Natural killer cell (primary cell): ENCODE measurements at regions not wholly inside any gene's neighbourhood (a gene's known extent, or its start where the extent isn't known, plus 50 kb on each side); places are given as distances from the start of the nearest gene placed in this dataset.

Experiments
- ATAC-seq, 3 donors: fragments of 150-1000 bp in 2 of 3; fragments of 200-7000 bp in 1 of 3; cut with Tn5 transposase; 1 replicate in 1 of 3; 2 replicates in 2 of 3; pipeline ENCODE4 v1.10.0; 2021; ENCODE audit warnings: mild to moderate bottlenecking in 2 of 3, moderate library complexity in 2 of 3
- DNase-seq, 2 donors: peaks; one replicate each; pipeline versions ENCODE4 v3.0.0 to v3.0.0-alpha.2; 2013 to 2021; ENCODE audit warnings: mixed read lengths in 1 of 2
- H3K27ac ChIP-seq: one replicate; pipeline ENCODE4 v1.5.1; 2013; ENCODE audit warnings: mild to moderate bottlenecking, low read length
- H3K27me3 ChIP-seq: one replicate; pipeline ENCODE4 v1.6.1; 2013; ENCODE audit warnings: low read length; ENCODE audit not compliant: control insufficient read depth, insufficient read depth
- H3K36me3 ChIP-seq: one replicate; pipeline ENCODE4 v1.6.1; 2013; ENCODE audit warnings: low read length; ENCODE audit not compliant: control insufficient read depth, insufficient read depth
- H3K4me1 ChIP-seq: one replicate; pipeline ENCODE4 v1.6.1; 2013; ENCODE audit warnings: low read length; ENCODE audit not compliant: control insufficient read depth, insufficient read depth
- H3K4me3 ChIP-seq: one replicate; pipeline ENCODE4 v1.5.1; 2013; ENCODE audit warnings: low read length
- H3K9me3 ChIP-seq: one replicate; pipeline ENCODE4 v1.6.1; 2013; ENCODE audit warnings: low read length; ENCODE audit not compliant: control insufficient read depth, insufficient read depth
- H3K27ac Mint-ChIP-seq, 2 donors: one replicate each; pipeline ENCODE4 v1.8.0; 2022; ENCODE audit warnings: mild to moderate bottlenecking in 2 of 2, mixed read lengths in 2 of 2, moderate library complexity in 1 of 2
- H3K27me3 Mint-ChIP-seq, 2 donors: one replicate each; pipeline ENCODE4 v1.8.0; 2022; ENCODE audit warnings: low read depth in 2 of 2, mixed read lengths in 2 of 2
- H3K36me3 Mint-ChIP-seq: one replicate; pipeline ENCODE4 v1.8.0; 2022; ENCODE audit warnings: mixed read lengths
- H3K4me1 Mint-ChIP-seq, 2 donors: one replicate each; pipeline ENCODE4 v1.8.0; 2022; ENCODE audit warnings: mixed read lengths in 2 of 2
- H3K4me3 Mint-ChIP-seq: one replicate; pipeline ENCODE4 v1.8.0; 2022; ENCODE audit warnings: mild to moderate bottlenecking, moderate library complexity, mixed read lengths
- H3K9me3 Mint-ChIP-seq, 2 donors: one replicate each; pipeline ENCODE4 v1.8.0; 2022; ENCODE audit warnings: mixed read lengths in 2 of 2
- CTCF ChIP-seq: fragments of 200-600 bp; IDR thresholded peaks from one replicate; pipeline ENCODE4 v1.8.0; 2022; ENCODE audit warnings: antibody characterized with exemption
- WGBS: methylation state at CpG from one replicate; pipeline ENCODE4 v1.1.7; 2013; ENCODE audit warnings: missing lambda C conversion rate; ENCODE audit not compliant: insufficient coverage; 5-methylcytosine and 5-hydroxymethylcytosine counted together
- intact Hi-C: fragments of 100-400 bp; cut with micrococcal nuclease; formaldehyde crosslinking; loops from one replicate; pipeline ENCODE4 v1.14.2; 2022

GRCh38 chr3:177401375-177401774, 204.1 kb upstream of the TBL1XR1 start:
- no peak overlapping the region for H3K27ac ChIP-seq
- no peaks in the 10 kb centered on the region for H3K9me3 Mint-ChIP-seq
- H3K27me3 ChIP-seq: no peaks in the 10 kb centered on the region
- no peak for TF ChIP-seq CTCF
- no peak overlapping the region for H3K27ac Mint-ChIP-seq
- no peaks in the 10 kb centered on the region for H3K9me3 ChIP-seq
- DNase-seq (no peak), ATAC-seq (no peak)
- no peaks in the 10 kb centered on the region for H3K4me1 Mint-ChIP-seq
- H3K36me3 ChIP-seq: no peaks in the 10 kb centered on the region
- no peaks in the 10 kb centered on the region for H3K4me1 ChIP-seq
- no peak overlapping the region for H3K4me3 ChIP-seq
- no CpG with 5 or more reads among the region's 1 CpG for WGBS
- intact Hi-C loops: no loop called here
- no peak overlapping the region for H3K4me3 Mint-ChIP-seq
- no peaks in the 10 kb centered on the region for H3K36me3 Mint-ChIP-seq
- H3K27me3 Mint-ChIP-seq: peaks cover 0 to 3% of the 10 kb centered on the region in 2 donors

GRCh38 chr3:177402533-177402932, 205.3 kb upstream of the TBL1XR1 start:
- no peak overlapping the region for H3K27ac ChIP-seq
- ATAC-seq: no peak
- no peaks in the 10 kb centered on the region for H3K9me3 ChIP-seq
- no peaks in the 10 kb centered on the region for H3K36me3 ChIP-seq
- no peak for DNase-seq
- H3K4me1 ChIP-seq: no peaks in the 10 kb centered on the region
- H3K4me3 Mint-ChIP-seq: no peak overlapping the region
- intact Hi-C loops: no loop called here
- H3K36me3 Mint-ChIP-seq: no peaks in the 10 kb centered on the region
- H3K4me3 ChIP-seq: no peak overlapping the region
- H3K27ac Mint-ChIP-seq: no peak overlapping the region
- H3K27me3 ChIP-seq: no peaks in the 10 kb centered on the region
- peaks cover 0 to 3% of the 10 kb centered on the region in 2 donors for H3K27me3 Mint-ChIP-seq
- no peak for TF ChIP-seq CTCF
- H3K9me3 Mint-ChIP-seq: no peaks in the 10 kb centered on the region
- H3K4me1 Mint-ChIP-seq: no peaks in the 10 kb centered on the region
- WGBS: 98% methylated on average over 3 of the region's 3 CpGs

- Histone ChIP-seq H3K9me3 (no peaks in the 10 kb centered on the region), H3K27me3 (no peaks in the 10 kb centered on the region), H3K4me1 (no peaks in the 10 kb centered on the region), H3K27ac (no peak overlapping the region), H3K36me3 (no peaks in the 10 kb centered on the region), H3K4me3 (no peak overlapping the region)
- no peak for TF ChIP-seq CTCF
- Mint-ChIP-seq H3K9me3 (no peaks in the 10 kb centered on the region), H3K27me3 (peaks cover 0 to 3% of the 10 kb centered on the region in 2 donors), H3K4me1 (no peaks in the 10 kb centered on the region), H3K4me3 (no peak overlapping the region), H3K27ac (no peak overlapping the region), H3K36me3 (no peaks in the 10 kb centered on the region)
- 83% methylated on average over 2 of the region's 3 CpGs for WGBS
- ATAC-seq: no peak
- DNase-seq: no peak
- intact Hi-C loops: no loop called here
Observed at GRCh38 chr3:177405191-177405672, 207.9 kb upstream of the TBL1XR1 start.

- no peaks in the 10 kb centered on the region for H3K27me3 ChIP-seq
- H3K4me1 ChIP-seq: peaks cover 5% of the 10 kb centered on the region
- no peaks in the 10 kb centered on the region for H3K9me3 ChIP-seq
- intact Hi-C loops: no loop called here
- no peak for TF ChIP-seq CTCF
- no peak overlapping the region for H3K27ac ChIP-seq
- H3K4me3 ChIP-seq: no peak overlapping the region
- H3K36me3 ChIP-seq: no peaks in the 10 kb centered on the region
- 13% methylated on average over 3 of the region's 4 CpGs for WGBS
- H3K9me3 Mint-ChIP-seq: no peaks in the 10 kb centered on the region
- H3K4me3 Mint-ChIP-seq: no peak overlapping the region
- ATAC-seq: no peak
- H3K4me1 Mint-ChIP-seq: peaks cover 9 to 10% of the 10 kb centered on the region in 2 donors
- H3K27me3 Mint-ChIP-seq: no peaks in the 10 kb centered on the region
- H3K36me3 Mint-ChIP-seq: no peaks in the 10 kb centered on the region
- H3K27ac Mint-ChIP-seq: peak overlapping the region in 1 of 2 donors; percentile 42
- DNase-seq: peak in 1 of 2 donors; percentile 25
Observed at GRCh38 chr3:177410730-177411129, 213.4 kb upstream of the TBL1XR1 start.
